Mesothelial cell of epicardium (in vitro differentiated cells): ENCODE measurements at regions not wholly inside any gene's neighbourhood (a gene's known extent, or its start where the extent isn't known, plus 50 kb on each side); places are given as distances from the start of the nearest gene placed in this dataset.

ENCODE experiments used
- DNase-seq, 2 experiments: peaks; one replicate each; pipeline ENCODE4 v3.0.0; 2021; ENCODE audit warnings: low spot score in 2 of 2; ENCODE audit not compliant: unreplicated experiment in 2 of 2
- H3K27ac Mint-ChIP-seq: 2 replicates; pipeline ENCODE4 v1.8.0; 2021; ENCODE audit warnings: mixed read lengths
- H3K27me3 Mint-ChIP-seq: 2 replicates; pipeline ENCODE4 v1.8.0; 2021; ENCODE audit warnings: low read depth, mixed read lengths
- H3K36me3 Mint-ChIP-seq: 2 replicates; pipeline ENCODE4 v1.8.0; 2021; ENCODE audit warnings: mixed read lengths
- H3K4me1 Mint-ChIP-seq: 2 replicates; pipeline ENCODE4 v1.8.0; 2021; ENCODE audit warnings: mixed read lengths
- H3K4me3 Mint-ChIP-seq: 2 replicates; pipeline ENCODE4 v1.8.0; 2021; ENCODE audit warnings: mild to moderate bottlenecking, moderate library complexity, mixed read lengths
- H3K9me3 Mint-ChIP-seq: 2 replicates; pipeline ENCODE4 v1.8.0; 2021; ENCODE audit warnings: mixed read lengths
- TF ChIP-seq, protein P1 (sequence below): fragments of 200-600 bp; sonication (generic); IDR thresholded peaks from one replicate; pipeline ENCODE4 v1.5.0; 2021; ENCODE audit warnings: antibody characterized with exemption; ENCODE audit not compliant: unreplicated experiment

- H3K36me3 Mint-ChIP-seq = no peaks in the 10 kb centered on the region
- peaks cover 8% of the 10 kb centered on the region for H3K4me1 Mint-ChIP-seq
- H3K27ac Mint-ChIP-seq = no peak overlapping the region
- no peak overlapping the region for H3K4me3 Mint-ChIP-seq
- no peak for DNase-seq
- no peaks in the 10 kb centered on the region for H3K27me3 Mint-ChIP-seq
- TF ChIP-seq, protein P1, sequence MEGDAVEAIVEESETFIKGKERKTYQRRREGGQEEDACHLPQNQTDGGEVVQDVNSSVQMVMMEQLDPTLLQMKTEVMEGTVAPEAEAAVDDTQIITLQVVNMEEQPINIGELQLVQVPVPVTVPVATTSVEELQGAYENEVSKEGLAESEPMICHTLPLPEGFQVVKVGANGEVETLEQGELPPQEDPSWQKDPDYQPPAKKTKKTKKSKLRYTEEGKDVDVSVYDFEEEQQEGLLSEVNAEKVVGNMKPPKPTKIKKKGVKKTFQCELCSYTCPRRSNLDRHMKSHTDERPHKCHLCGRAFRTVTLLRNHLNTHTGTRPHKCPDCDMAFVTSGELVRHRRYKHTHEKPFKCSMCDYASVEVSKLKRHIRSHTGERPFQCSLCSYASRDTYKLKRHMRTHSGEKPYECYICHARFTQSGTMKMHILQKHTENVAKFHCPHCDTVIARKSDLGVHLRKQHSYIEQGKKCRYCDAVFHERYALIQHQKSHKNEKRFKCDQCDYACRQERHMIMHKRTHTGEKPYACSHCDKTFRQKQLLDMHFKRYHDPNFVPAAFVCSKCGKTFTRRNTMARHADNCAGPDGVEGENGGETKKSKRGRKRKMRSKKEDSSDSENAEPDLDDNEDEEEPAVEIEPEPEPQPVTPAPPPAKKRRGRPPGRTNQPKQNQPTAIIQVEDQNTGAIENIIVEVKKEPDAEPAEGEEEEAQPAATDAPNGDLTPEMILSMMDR = no peak
- H3K9me3 Mint-ChIP-seq = no peaks in the 10 kb centered on the region
Measured at GRCh38 chr2:16036951-16037350, 96.6 kb downstream of the MYCN start.

- peaks cover 14% of the 10 kb centered on the region for H3K4me1 Mint-ChIP-seq
Measured at GRCh38 chr2:16035747-16036745, 95.7 kb downstream of the MYCN start.

DNA sequence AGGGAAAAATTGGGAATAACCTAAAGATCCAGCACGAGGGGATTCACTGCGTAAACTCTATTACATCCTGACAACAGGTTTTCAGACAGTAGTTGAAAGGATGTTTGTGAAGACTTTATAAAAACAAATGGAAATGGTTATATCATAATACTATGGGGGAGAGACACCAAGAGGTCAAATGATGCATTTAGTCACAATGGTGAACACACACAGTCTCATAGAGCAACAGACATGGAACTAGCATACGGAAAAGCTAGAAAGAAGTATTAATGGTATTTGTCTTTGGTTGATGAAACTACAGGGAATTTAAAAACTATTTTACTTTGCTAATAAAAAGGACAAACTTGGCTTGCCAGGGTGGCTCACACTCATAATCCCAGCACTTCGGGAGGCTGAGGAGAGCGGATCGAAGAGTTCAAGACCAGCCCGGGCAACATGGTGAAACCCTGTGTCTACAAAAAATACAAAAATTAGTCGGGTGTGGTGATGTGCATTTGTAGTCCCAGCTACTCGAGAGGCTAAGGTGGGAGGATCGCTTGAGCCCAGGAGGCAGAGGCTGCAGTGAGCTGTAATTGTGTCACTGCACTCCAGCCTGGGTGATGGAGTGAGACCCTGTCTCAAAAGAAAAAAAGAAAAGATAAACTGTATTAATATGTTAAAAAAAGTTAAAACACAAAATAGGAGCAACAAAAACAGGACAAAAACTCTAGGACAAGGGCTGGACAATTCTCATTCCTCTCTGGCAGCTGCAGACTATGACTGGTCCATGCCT lies 94.8 kb downstream of the MYCN start:
- no peaks in the 10 kb centered on the region for H3K27me3 Mint-ChIP-seq
- no peak overlapping the region for H3K27ac Mint-ChIP-seq
- DNase-seq = no peak
- TF ChIP-seq, protein P1 = no peak
- no peak overlapping the region for H3K4me3 Mint-ChIP-seq
- peaks cover 14% of the 10 kb centered on the region for H3K4me1 Mint-ChIP-seq
- H3K9me3 Mint-ChIP-seq = no peaks in the 10 kb centered on the region
- no peaks in the 10 kb centered on the region for H3K36me3 Mint-ChIP-seq

More at GRCh38 chr2:16035747-16036745, 95.7 kb downstream of the MYCN start:
- TF ChIP-seq, protein P1 = no peak
- Mint-ChIP-seq H3K27me3 (no peaks in the 10 kb centered on the region), H3K9me3 (no peaks in the 10 kb centered on the region), H3K27ac (no peak overlapping the region), H3K36me3 (no peaks in the 10 kb centered on the region), H3K4me3 (no peak overlapping the region)
- no peak for DNase-seq

DNA sequence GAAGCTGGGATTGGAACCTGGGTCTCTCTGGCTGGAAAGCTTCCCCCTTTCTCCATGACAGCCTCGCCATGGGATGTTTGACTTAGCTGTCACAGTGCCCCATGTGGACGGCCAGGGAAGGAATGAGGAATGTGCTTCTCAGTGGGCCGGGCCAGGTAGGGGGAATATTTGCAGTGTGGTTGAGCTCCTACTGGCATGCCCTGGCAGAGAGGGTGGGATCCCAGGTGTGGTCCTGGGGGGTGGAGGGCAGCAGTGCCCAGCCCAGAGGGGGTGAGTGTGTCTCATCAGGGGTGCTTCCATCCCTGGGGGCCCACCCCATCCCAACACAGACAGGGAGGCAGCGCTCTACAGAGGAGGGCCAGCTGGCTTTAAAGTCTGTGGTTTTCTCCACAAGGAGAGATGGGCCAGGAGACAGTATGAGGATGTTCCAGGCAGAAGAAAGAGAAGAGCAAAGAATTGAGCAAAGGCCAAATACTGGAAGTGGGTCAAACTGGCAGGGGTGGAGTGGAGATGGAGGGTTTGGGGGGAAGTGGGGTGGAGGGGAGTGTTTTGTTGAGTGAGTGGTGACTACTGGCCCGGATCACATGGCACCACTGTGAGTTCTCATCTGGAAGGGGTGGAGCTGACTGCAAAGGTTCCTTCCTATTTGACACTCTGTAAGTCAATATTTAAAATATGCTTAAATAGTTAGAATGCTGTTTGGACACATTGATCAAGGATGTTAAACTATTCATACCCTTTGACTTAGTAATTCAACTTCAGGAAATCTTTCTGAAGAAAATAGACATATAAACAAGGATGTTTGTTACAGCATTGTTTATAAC lies 94.0 kb downstream of the MYCN start:
- no peak for DNase-seq
- Mint-ChIP-seq H3K27ac (no peak overlapping the region), H3K36me3 (no peaks in the 10 kb centered on the region), H3K4me1 (peaks cover 14% of the 10 kb centered on the region), H3K27me3 (no peaks in the 10 kb centered on the region), H3K9me3 (no peaks in the 10 kb centered on the region), H3K4me3 (no peak overlapping the region)
- TF ChIP-seq, protein P1 = no peak

DNA sequence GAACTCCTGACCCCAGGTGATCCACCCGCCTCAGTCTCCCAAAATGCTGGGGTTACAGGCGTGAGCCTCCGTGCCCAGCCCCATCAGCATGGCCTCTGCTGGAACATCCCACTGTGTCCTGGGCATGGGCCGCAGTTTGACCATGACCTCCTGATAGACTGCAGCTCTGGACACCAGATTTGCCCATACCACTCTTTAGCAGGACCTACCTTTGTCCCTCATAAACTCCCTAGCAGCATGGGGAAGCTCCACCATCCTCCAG lies 92.6 kb downstream of the MYCN start:
- TF ChIP-seq, protein P1 = no peak
- Mint-ChIP-seq H3K27ac (no peak overlapping the region), H3K27me3 (no peaks in the 10 kb centered on the region), H3K36me3 (no peaks in the 10 kb centered on the region), H3K4me3 (no peak overlapping the region), H3K4me1 (peaks cover 12% of the 10 kb centered on the region), H3K9me3 (no peaks in the 10 kb centered on the region)
- DNase-seq = no peak
